Endometrial microvascular endothelial cells (primary cell): ENCODE measurements at regions not wholly inside any gene's neighbourhood (a gene's known extent, or its start where the extent isn't known, plus 50 kb on each side); places are given as distances from the start of the nearest gene placed in this dataset.
"Not testable (repeated sequence)": the region's sequence is repeated elsewhere in the genome, so short reads cannot be mapped to it uniquely, and the experiment has no call there.

Experiments used
- in situ Hi-C: cut with HindIII; loops from 2 replicates; pipeline ENCODE4 v1.10.0; 2017; ENCODE audit warnings: low sequenced_read_pairs, low pct_unique_long_range_greater_than_20kb; ENCODE audit errors: inconsistent ontology term

DNA sequence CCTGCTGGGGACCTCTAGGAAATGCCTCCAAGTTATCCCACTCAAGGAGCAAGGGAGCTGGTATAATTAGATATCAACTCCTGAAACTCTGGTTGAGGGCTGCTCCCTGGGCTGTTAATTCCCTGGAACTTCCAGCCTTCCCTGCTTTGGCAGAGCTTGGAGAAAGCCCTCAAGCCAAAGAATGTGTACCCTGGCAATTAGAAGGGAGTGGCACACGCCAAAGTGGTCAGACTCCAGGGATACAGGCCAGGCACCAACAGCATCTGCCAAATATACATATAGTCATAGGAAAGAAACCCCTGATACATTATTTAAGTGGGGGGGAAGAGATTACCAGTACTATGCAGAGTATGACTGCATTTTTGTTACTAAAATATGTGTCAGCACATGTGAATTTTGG, 616.8 kb downstream of the BCOR start:
- in situ Hi-C loops, result no loop called here

DNA sequence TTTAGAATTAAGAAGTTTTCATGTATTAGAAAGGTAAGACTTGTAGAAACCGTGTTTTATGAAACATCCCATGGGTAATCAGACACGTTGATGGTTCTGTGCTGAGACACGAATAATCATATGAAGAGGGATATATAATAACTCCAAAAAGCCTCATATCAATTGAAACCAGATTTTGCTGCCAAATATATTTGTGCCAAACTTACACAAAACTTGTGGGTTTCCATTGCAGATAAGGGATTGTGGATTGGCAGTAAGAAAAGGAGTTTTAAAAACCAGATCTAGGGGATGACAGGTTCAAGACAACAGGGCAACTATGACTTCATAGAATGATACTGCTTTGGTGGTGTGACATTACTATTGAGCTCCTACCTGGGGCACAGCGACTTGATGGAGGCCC, 616.1 kb downstream of the BCOR start:
- in situ Hi-C loops, result no loop called here

DNA sequence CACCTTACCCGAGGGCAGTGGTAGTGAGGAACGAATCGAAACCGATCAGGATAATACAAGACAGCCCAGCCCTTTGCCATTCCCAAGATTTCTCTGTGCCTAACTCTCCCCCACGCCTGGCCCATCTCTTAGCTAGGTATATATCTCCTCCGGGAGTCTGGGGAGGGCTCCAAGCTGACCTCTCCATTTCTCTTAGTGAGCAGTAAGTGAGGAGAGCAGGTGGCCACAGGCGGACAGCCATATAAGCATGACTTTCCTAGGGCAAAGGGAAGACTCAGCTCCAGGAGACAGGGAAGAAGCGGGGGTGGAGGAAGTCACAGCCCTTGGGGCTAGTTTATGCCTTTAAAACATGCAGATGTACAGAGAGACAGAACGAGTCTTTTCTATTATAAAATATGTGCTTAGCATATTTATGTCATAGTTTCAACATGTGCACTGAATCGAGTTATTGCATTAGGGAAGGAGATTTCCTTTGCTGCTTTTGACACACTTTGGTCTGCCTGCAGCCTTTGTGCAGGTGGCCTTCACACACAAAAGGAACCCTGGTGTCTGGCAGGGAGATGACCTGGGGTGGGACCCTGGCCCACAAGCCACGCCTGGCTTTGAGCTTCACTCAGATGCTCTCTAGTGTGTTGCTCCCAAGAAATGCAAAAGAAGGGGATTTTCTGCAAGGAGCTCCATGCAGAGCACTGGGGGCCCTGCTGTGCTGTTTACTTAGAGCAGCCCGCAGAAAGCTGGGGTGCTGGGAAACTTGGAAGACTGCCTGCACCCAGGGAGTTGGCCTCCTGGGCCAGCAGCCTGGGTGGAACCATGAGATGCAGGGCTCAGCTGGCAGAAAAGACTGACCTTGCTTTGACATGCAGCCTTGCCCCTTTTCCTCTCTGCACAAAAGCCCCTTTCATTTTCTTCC, 613.3 kb downstream of the BCOR start:
- in situ Hi-C loops, result no loop called here

GRCh38 chrX:39487166-39487968, 610.4 kb downstream of the BCOR start:
- in situ Hi-C loops, result no loop called here

GRCh38 chrX:39487969-39488330, 609.8 kb downstream of the BCOR start:
- in situ Hi-C loops, result no loop called here

GRCh38 chrX:39491548-39492297, 606.0 kb downstream of the BCOR start:
- in situ Hi-C loops, result no loop called here

- in situ Hi-C loops, result no loop called here
Observed at GRCh38 chrX:39492497-39493162, 605.1 kb downstream of the BCOR start.

DNA sequence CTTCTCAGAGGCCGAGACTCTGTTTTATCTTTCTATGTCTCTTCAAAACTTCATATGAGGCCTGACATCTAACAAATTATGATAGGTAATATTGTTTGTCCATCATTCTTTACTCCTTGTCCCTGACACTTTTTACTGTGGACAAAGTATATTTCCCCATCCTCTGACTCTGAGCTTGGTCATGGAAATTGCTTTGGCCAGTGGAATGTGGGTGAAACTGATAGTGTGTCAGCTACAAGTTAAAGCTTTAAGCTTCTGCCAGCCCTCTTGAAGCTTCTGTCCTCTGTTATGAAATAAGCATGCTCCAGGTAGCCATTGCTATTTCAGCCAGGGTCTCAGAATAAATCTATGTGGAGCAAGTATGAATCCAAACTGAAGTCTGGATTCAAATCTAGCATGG, 604.6 kb downstream of the BCOR start:
- in situ Hi-C loops, result no loop called here

GRCh38 chrX:39497117-39497516, 600.6 kb downstream of the BCOR start:
- in situ Hi-C loops, result not testable (repeated sequence)

- in situ Hi-C loops, result no loop called here
Observed at GRCh38 chrX:39497702-39498265, 600.0 kb downstream of the BCOR start.

DNA sequence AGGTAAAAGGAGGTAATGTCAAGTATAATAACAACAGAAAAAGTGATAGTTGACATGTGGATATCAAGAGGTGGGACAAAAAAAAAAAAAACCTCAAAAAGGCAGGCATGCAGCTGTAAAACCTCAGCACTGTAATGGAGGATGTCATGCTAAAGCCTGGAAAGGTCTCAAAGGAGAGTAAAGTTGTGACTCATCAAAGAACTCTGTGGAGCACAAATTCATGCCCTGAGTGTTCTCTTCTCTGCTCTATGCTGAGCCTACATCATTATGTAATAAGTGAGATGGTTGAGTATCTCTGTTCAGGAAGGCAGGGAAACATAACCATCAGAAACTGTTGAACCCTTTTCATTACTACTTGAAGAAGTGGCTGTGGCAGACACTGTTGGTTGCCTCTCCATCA, 597.8 kb downstream of the BCOR start:
- in situ Hi-C loops, result no loop called here

DNA sequence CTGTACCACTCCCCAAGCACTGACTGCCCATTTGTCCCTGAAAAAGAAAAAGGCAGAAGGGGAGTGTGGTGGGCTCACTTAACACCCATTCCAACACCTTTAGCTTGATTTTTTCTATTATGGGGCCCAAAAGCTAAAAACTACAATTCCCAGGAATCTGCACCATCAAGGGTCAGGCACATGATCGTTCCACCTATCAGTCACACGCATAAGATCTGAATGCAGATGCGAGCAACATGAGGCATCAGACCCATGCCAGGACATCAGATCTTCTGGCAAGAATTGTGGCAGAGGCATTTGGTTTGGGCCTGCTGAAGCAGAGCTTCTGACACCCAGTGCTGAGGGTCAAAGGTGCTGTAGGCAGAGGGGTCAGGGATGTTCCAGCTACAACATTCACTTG, 595.9 kb downstream of the BCOR start:
- in situ Hi-C loops, result no loop called here

DNA sequence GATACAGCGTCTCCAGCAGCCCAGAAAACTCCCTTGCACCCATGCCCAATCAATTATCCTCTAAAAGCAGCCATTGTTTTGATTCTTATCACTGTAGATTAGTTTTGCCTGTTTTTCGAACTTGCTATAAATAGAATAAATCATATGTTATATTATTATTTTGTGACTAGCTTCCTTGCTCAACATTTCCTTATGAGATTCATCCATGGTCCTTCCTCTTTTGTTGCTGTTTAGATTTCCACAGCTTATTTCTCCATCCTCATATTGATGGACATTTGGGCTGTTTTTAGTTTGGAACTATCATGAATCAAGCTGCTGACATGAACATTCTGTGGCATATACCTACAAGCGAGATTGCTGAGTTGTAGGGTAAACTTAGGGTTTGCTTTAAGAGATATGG, 595.3 kb downstream of the BCOR start:
- in situ Hi-C loops, result no loop called here

GRCh38 chrX:39504227-39504626, 593.5 kb downstream of the BCOR start:
- in situ Hi-C loops, result no loop called here

DNA sequence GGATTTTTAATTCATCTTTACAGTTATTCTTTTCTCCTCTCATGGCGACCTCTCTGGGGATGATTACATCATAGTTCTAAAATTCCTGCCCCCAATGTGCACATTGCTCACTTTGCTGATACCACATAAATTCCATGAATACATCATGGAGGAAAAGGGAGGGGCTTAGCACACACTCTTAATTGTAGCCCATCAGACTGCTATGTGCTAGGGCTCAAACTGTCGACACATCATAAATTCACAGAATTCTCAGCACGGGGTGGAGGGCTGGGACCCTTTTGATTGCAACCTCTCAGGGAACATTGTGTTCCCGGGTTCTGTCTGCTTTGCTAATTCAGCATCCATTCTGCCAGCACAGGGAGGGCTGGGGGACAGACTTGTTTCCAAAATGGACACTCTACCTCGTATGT, 592.9 kb downstream of the BCOR start:
- in situ Hi-C loops, result no loop called here

- in situ Hi-C loops, result no loop called here
Observed at GRCh38 chrX:39506131-39506530, 591.6 kb downstream of the BCOR start.

DNA sequence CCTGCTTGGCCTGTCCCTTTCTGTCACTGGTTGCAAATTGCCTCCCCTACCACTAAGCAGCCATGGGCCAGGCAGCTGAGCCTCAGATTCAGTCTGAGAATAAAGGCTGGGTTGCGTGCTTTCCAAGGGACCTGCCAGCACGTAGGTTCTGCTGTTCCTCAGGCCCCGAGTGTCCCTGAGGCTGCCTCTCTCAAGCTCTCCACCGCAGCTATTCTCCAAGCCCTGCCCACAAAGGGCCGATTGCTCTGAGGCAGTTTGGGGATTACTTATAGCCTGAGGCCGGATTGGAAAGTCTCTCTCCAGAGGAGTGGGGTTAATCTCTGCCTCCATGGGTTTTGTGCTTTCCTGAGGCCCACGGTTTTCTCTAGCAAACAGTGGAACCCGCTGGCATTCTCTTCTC, 590.7 kb downstream of the BCOR start:
- in situ Hi-C loops, result no loop called here

DNA sequence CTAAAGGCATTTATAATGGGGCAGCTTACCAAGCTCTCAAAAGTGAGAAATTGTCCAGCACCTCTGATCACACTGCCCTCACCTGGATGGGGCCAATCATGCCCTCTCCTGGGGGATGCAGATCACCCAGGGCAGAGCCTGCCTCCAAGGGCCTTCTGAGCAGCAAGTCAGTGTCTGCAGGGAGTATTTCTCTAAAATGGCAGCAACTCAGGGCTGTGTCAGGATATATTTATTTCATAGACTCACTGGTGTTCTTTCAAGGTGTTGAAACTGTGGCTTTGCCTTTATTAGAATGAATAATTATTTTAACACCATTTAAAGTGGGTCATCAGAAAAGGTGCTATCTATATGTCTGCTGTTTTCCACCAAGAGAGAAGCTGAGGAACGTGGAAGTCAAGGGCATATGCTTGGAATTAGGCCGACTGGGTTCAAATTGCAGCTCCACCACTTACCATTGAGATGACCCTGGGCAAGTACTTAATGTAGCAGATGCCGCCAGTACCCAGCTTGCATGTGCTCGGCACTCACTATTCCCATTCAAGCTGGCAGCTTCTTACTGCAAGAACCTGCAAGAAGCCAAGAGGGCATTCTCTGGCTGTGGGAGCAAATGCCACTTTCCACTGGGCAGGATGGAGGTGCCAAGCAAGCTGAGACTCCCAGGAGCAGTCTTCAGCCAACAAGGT, 590.0 kb downstream of the BCOR start:
- in situ Hi-C loops, result no loop called here
